MM.1S (cell line): ENCODE measurements at regions not wholly inside any gene's neighbourhood (a gene's known extent, or its start where the extent isn't known, plus 50 kb on each side); places are given as distances from the start of the nearest gene placed in this dataset.

ENCODE experiments used
- DNase-seq: peaks from one replicate; pipeline ENCODE4 v3.0.0-alpha.2; 2015
- H2AFZ ChIP-seq: fragments of 300-600 bp; sonication (generic); 2 replicates; pipeline ENCODE4 v1.6.0; 2016; ENCODE audit warnings: antibody characterized with exemption, low read length
- H3F3A ChIP-seq: fragments of 300-600 bp; sonication (generic); 2 replicates; pipeline ENCODE4 v1.6.1; 2016; ENCODE audit warnings: mild to moderate bottlenecking, antibody characterized with exemption, low read length, moderate library complexity, mixed read lengths; ENCODE audit not compliant: insufficient read depth
- H3K27ac ChIP-seq: fragments of 300-600 bp; sonication (generic); 2 replicates; pipeline ENCODE4 v1.5.1; 2016; ENCODE audit warnings: mild to moderate bottlenecking, low read length
- H3K27me3 ChIP-seq: fragments of 300-600 bp; sonication (generic); replicated peaks from 2 replicates; pipeline ENCODE4 v1.6.0; 2016; ENCODE audit warnings: low read length; ENCODE audit not compliant: insufficient read depth
- H3K36me3 ChIP-seq: fragments of 300-600 bp; sonication (generic); replicated peaks from 2 replicates; pipeline ENCODE4 v1.6.1; 2016; ENCODE audit warnings: mild to moderate bottlenecking, low read length, mixed read lengths; ENCODE audit not compliant: insufficient read depth
- H3K4me1 ChIP-seq: fragments of 300-600 bp; sonication (generic); 2 replicates; pipeline ENCODE4 v1.6.1; 2016; ENCODE audit warnings: low read length, mixed read lengths
- H3K4me2 ChIP-seq: fragments of 300-600 bp; sonication (generic); 2 replicates; pipeline ENCODE4 v1.6.0; 2016; ENCODE audit warnings: low read depth, low read length
- H3K4me3 ChIP-seq: fragments of 300-600 bp; sonication (generic); 2 replicates; pipeline ENCODE4 v1.5.1; 2016; ENCODE audit warnings: low read length, mixed read lengths
- H3K79me2 ChIP-seq: fragments of 300-600 bp; sonication (generic); 2 replicates; pipeline ENCODE4 v1.6.1; 2016; ENCODE audit warnings: mixed run types, low read length, mixed read lengths
- H3K9ac ChIP-seq: fragments of 300-600 bp; sonication (generic); 2 replicates; pipeline ENCODE4 v1.6.1; 2016; ENCODE audit warnings: low read length, mixed read lengths
- H3K9me2 ChIP-seq: fragments of 300-600 bp; sonication (generic); replicated peaks from 2 replicates; pipeline ENCODE4 v1.6.1; 2016; ENCODE audit warnings: mild to moderate bottlenecking, low read length, mixed read lengths; ENCODE audit not compliant: insufficient read depth
- H3K9me3 ChIP-seq: fragments of 300-600 bp; sonication (generic); replicated peaks from 2 replicates; pipeline ENCODE4 v1.6.1; 2016; ENCODE audit warnings: mild to moderate bottlenecking, low read length, mixed read lengths; ENCODE audit not compliant: insufficient read depth
- H4K20me1 ChIP-seq: fragments of 300-600 bp; sonication (generic); 2 replicates; pipeline ENCODE4 v1.6.1; 2016; ENCODE audit warnings: mild to moderate bottlenecking, low read length, moderate library complexity, mixed read lengths; ENCODE audit not compliant: insufficient read depth
- EZH2 ChIP-seq: fragments of 300-600 bp; sonication (generic); optimal IDR thresholded peaks from 2 replicates; pipeline ENCODE3; 2017; ENCODE audit warnings: low read depth, mild to moderate bottlenecking, antibody characterized with exemption, low read length, mixed read lengths
- EZH2phosphoT487 ChIP-seq: fragments of 300-600 bp; sonication (generic); IDR thresholded peaks from 2 replicates; pipeline ENCODE4 v1.6.1; 2018; ENCODE audit warnings: antibody characterized with exemption, low read length
- TF ChIP-seq, protein P1 (sequence below): fragments of 300-600 bp; sonication (generic); IDR thresholded peaks from 2 replicates; pipeline ENCODE4 v1.5.1; 2016; ENCODE audit warnings: antibody characterized with exemption, low read length, mixed read lengths

DNA sequence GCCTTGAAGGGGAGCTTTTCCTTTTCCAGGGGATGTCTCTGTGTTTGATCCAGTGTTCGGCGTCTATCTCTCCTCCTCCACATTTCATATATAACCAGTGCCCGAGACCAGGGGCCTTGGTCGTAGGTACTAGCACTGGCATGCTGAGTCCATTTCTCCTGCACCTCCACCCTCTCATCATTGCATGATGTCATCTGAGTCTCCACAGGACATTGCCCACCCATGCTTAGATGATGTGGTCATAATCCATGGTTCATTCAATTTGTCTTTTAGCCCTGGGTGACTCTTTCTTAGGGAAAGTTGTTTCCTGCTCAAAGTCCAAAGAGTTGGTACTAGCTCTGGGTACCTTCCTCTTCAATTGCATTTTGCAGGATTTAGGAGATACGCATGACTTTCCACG lies 328.1 kb downstream of the BCL11B start:
- Histone ChIP-seq H3K79me2 (no peaks in the 10 kb centered on the region), H3K27ac (no peak overlapping the region), H2AFZ (no peak overlapping the region), H3K9ac (no peak overlapping the region), H3K27me3 (no peaks in the 10 kb centered on the region), H3K4me2 (no peak overlapping the region), H3F3A (no peaks in the 10 kb centered on the region), H3K4me3 (no peak overlapping the region), H4K20me1 (no peaks in the 10 kb centered on the region), H3K36me3 (no peaks in the 10 kb centered on the region), H3K4me1 (no peaks in the 10 kb centered on the region), H3K9me3 (no peaks in the 10 kb centered on the region), H3K9me2 (no peaks in the 10 kb centered on the region)
- no peak for DNase-seq
- TF ChIP-seq EZH2 = no peak
- TF ChIP-seq, protein P1, sequence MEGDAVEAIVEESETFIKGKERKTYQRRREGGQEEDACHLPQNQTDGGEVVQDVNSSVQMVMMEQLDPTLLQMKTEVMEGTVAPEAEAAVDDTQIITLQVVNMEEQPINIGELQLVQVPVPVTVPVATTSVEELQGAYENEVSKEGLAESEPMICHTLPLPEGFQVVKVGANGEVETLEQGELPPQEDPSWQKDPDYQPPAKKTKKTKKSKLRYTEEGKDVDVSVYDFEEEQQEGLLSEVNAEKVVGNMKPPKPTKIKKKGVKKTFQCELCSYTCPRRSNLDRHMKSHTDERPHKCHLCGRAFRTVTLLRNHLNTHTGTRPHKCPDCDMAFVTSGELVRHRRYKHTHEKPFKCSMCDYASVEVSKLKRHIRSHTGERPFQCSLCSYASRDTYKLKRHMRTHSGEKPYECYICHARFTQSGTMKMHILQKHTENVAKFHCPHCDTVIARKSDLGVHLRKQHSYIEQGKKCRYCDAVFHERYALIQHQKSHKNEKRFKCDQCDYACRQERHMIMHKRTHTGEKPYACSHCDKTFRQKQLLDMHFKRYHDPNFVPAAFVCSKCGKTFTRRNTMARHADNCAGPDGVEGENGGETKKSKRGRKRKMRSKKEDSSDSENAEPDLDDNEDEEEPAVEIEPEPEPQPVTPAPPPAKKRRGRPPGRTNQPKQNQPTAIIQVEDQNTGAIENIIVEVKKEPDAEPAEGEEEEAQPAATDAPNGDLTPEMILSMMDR = no peak
- TF ChIP-seq EZH2phosphoT487 = no peak

DNA sequence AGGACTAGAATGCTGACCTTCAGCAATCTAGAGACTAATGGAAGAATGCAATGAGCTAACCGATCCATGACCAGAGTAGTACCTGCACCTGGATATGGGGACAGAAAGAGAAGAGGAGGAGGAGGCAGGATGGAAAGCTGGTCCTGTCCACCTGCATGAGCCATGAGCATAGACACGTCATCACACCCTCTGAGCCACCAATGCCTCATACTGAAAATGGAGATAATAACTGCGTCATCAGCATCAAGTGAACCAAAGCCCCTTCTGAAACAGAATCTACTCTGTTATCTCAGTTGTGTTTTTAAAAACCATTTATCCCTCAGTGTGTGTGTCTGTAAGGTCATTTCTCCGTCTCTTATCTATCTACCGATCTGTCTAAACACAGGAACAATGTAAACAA lies 327.0 kb downstream of the BCL11B start:
- Histone ChIP-seq H3K4me1 (no peaks in the 10 kb centered on the region), H2AFZ (no peak overlapping the region), H3K9me2 (no peaks in the 10 kb centered on the region), H3K79me2 (no peaks in the 10 kb centered on the region), H3K4me2 (no peak overlapping the region), H4K20me1 (no peaks in the 10 kb centered on the region), H3K36me3 (no peaks in the 10 kb centered on the region), H3K9me3 (no peaks in the 10 kb centered on the region), H3F3A (no peaks in the 10 kb centered on the region), H3K27me3 (no peaks in the 10 kb centered on the region), H3K27ac (no peak overlapping the region), H3K9ac (no peak overlapping the region), H3K4me3 (no peak overlapping the region)
- DNase-seq = no peak
- TF ChIP-seq EZH2phosphoT487 (no peak), EZH2 (no peak)
- TF ChIP-seq, protein P1 = no peak

DNA sequence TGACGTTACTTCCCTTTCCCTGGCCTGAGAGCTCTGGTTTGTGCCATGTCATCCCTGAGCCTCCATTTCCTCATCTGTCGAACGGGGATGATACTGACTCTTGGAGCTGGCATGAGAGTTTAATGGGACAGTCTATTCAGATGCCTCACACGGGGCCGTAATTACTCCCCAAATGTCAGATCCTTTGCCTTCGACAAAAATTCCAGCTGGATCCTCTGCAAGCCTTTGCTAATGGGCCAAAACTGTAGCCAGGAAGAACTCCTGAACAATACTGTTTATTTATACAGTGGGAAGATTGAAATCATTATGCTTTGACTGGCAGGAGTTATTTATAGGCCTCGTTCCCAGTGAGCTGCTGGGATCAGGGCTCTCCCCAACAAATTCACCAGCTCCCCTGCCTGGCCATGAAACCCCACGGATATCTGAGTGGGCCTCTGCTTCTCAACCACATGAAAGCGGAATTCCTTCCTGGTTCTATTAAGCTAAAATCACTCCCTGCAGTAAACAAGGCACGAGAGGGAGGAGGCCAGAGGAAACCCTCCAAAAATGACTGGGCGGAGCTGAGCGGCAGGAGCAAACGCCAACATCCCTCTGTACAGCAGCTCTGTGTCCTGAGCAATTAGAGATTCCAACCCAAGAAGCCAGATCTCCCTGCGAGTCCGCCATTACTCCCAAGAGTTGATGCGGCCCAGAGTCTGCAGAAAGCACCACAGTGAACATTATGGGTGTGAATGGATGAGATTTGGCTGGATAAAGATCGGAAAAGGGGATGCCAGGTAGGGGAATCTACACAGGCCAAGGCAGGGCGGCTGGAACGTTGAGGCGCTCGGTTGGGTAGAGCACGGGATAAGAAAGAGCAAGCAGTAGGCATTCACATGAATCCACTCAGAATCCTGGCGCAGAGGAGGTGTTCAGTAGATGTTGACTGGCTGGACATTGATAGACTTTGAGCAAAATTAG lies 326.1 kb downstream of the BCL11B start:
- Histone ChIP-seq H3K9me3 (no peaks in the 10 kb centered on the region), H3K4me2 (no peak overlapping the region), H3K4me3 (no peak overlapping the region), H3F3A (no peaks in the 10 kb centered on the region), H3K9ac (no peak overlapping the region), H2AFZ (no peak overlapping the region), H3K9me2 (no peaks in the 10 kb centered on the region), H3K27me3 (no peaks in the 10 kb centered on the region), H3K79me2 (no peaks in the 10 kb centered on the region), H3K27ac (no peak overlapping the region), H4K20me1 (no peaks in the 10 kb centered on the region), H3K4me1 (no peaks in the 10 kb centered on the region), H3K36me3 (no peaks in the 10 kb centered on the region)
- TF ChIP-seq, protein P1 = no peak
- TF ChIP-seq EZH2 = no peak
- TF ChIP-seq EZH2phosphoT487 = no peak
- no peak for DNase-seq
